Fibroblast of skin of right biceps (primary cell): ENCODE measurements at regions not wholly inside any gene's neighbourhood (a gene's known extent, or its start where the extent isn't known, plus 50 kb on each side); places are given as distances from the start of the nearest gene placed in this dataset.
"Not testable (repeated sequence)": the region's sequence is repeated elsewhere in the genome, so short reads cannot be mapped to it uniquely, and the experiment has no call there.

ENCODE experiments used
- DNase-seq: peaks from one replicate; pipeline ENCODE4 v3.0.0-alpha.2; 2013

DNA sequence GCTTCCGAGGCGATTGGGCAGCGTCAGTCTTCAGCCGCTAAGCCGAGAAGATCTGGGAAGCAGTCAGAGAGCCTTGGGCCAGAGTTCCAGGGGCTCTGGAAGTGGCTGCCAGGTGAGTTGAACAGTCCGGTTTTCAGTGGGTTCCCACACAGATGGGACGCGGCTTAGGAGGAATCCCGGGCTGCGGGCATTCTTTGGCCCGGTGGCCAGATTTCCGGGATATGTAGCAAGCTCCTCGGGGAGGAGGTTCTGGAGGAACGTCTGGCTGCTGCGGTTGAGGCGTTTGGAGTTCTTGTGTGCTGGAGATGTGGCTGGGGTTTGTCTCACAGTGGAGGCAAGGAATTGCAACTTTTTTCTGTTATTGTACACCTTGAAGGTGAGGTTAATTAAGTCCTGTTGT is 182.6 kb downstream of the CD83 start:
- DNase-seq: not testable (repeated sequence)

DNA sequence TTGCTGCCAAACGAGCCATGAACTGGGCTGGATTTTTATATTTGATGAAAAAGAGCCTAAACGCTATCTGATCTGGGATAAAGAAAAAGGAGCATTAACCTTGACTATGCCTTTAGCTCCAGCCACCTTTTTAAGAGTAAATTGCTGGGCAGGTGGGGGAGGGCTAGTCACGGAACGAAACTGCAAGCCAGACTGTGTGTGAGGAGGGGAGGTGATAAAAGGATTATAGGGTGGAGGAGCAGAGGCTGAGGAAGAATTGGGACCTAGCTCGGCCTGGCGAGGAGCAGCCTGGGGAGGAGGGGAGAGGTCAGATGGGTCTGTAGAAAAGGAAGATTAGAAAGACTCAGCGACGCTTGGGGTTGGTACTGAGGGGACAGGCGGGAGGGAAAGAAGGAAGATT is 183.1 kb downstream of the CD83 start:
- not testable (repeated sequence) for DNase-seq

DNA sequence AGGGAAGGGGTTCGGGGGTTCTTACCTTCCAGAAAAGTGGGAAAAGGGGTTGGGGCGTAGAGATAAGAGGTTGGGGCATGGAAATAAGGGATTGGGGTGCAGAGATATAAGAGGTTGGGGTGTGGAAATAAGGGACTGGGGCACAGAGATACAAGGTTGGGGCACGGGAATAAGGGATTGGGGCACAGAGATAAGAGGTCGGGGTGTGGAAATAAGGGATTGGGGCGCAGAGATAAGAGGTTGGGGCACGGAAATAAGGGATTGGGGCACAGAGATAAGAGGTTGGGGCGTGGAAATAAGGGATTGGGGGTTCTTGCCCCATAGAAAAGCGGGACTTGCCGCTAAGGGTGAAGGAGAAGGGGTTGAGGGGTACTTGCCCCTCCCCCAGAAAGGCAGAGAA is 183.9 kb downstream of the CD83 start:
- DNase-seq: not testable (repeated sequence)

DNA sequence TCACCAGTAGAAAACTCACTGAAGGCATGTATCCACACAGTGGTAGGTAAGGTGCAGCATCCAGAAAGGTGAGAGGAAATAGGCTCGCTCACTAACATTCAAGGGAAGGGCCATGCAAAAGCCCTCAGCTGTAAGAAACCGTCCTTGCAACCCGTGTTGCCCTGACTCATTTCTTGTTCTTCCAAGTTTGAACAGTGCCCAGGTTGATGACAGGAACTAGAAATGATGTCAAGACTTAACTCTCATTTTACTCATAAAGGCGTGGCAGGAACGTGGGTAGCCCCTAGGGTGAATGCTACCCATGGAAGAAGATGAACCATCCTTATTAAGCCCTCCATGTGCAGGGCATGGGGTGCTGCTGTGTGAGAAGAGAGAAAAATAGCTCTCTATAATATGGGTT is 187.6 kb downstream of the CD83 start:
- DNase-seq: no peak

DNA sequence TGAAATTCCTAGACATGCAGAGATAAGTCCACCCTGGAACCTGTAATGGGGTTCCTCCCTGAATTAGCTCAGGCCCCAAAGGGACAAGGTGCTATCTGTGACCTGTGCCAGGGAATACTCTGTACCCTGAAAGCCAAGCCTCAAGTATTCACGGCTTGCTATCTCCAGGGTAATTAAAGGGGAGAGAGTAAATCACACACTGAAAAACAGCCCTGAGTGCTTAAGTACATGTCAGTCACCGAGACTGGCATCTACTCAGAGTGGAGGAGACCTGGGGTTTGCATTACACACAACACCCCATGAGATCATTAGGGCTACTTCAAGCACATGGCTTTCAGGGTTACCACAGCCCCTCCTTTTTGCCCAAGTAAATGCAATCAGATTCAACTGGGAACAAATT is 188.1 kb downstream of the CD83 start:
- no peak for DNase-seq

DNA sequence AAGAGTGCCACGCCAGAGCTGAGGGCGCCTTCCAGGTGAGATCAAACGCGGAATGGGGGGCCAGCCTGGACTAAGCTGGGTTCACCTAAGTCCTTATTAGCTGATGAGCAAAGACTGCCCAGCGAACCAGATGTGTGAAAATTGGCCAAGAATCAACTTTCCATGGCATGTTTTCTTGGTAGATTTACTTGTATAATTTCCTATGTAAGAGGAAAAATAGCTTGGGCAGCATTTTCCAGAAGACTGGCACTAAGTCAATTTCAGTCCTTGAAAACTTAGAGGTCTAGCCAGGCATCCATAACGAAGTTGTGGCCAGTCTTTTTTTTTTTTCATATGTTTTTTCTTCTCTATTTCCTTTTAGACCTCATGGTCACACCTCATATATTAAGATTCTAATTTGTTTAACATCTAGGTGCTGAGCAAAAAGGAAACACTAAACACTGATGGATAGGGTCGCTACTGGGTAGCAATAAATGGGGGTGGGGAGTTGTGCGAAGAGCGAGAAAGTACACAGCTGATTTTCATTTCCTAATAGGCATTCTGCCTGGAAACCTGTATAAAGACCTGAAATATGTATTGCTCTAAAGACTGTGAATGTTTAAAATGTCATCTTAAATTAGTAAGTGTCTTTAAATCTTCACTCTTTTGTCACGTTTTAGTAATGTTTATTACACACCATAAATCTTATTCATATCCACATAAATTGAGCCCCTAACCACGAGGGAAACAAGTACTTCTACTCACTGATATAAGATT is 188.8 kb downstream of the CD83 start:
- peak; percentile 27 for DNase-seq

DNA sequence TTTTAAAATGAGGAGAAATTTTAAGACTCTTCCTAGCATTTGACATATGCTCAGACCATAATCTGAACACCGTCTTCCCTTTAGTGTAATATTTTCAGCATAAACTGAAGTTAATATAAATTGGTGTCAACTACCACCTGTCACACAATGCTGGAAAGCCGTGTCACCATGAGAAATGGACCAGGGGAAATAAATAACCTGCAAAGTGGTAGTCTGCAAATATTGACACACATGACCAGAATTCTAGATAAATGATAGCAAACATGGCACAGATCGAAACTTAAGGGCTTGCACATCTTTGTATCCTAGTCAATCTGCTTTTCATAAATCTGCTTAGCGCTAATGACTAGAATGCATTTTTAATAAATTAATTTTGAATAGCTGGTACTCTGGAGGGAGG is 191.9 kb downstream of the CD83 start:
- DNase-seq: no peak

DNA sequence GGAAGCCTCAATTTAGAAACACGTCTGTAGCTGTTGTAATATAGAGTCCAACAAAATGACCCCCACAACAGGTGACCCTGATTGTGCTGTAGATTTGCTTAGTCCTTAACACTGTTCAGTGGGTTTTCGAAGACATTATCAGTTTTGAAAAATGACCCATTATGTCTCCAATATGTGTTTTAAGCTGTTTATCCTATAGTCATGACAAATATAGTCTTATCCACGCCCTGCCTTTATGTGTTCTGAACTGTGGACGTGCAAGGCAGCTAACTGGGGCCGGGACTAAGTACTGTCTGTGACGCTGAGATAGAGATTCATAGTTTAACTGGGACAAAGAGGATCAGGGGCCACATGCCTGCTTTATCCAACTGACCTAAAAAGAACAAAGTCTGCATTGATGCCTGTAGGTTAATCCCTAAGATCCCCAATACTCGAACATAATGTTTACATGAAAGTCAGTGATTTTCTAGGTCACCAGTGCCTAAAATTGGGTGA is 192.4 kb downstream of the CD83 start:
- DNase-seq: no peak

DNA sequence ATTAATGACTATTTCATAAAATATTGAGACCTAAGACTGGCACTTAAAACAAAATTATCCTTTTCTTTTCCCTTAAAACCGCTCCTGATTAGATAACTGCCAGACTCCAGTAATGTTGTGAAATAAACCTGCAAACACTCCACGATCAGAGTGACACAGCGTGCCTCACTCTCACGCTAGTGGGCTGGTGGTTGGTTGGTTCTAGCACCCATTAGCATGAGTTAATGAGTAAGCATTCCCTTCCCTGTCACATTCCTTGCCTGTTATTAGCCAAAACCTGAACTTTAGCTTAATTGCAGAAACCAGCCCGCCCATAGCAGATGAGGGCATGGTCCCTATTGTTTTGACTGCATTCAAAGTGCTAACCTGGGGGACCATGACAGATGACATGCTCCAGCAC is 193.4 kb downstream of the CD83 start:
- DNase-seq: no peak

DNA sequence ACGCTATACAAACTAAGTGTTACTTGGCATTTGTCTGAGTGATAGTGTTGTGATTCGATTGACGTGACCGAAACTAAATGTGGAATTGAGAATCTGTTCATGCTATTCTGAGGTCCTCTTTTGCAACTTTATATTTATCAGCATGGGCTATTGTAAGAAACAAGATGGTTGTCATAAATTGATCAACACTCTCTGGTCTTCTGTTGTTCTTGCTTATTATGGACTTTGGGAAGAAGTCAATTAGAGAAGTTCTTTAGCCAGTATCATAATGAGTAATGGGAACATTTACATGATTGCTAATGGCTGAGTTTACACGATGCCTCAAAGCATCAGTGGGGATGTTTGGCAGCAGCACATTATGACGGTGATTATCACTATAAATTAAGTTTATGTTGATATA is 195.0 kb downstream of the CD83 start:
- no peak for DNase-seq

DNA sequence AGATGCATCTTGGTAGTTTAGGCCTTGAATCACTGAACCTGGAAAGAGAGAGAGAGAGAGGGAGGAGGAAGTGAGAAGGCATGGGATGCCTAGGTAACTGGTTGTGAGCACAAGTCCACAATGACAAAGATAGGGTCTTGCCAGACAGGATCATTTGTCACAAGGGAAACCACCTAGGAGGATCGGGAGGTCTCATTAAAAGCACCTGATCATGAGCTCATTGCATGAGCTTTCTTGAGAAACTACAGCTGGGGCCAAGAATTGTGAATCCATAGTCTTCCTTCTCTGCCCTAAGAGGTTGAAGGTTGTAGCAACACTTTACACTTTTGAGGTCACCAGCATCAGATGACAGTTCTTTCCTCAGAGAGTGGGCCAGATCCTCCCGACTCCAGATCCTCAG is 195.7 kb downstream of the CD83 start:
- DNase-seq: no peak

DNA sequence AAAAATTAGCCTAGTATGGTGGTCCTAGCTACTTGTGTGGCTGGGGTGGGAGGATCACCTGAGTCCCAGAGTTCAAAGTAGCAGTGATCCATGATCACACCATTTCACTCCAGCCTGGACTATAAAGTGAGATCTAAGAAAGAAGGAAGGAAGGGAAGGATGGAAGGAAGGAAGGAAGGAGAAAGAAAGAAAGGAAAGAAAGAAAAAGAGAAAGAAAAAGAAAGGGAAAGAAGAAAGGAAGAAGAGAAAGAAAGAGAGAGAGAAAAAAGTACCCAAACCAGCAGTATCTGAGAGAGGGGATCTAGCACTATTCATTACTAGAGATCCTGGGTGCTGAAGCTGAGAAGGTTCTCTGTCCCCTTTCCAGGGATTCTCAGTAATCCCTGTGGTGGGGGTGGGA is 197.8 kb downstream of the CD83 start:
- DNase-seq: no peak

DNA sequence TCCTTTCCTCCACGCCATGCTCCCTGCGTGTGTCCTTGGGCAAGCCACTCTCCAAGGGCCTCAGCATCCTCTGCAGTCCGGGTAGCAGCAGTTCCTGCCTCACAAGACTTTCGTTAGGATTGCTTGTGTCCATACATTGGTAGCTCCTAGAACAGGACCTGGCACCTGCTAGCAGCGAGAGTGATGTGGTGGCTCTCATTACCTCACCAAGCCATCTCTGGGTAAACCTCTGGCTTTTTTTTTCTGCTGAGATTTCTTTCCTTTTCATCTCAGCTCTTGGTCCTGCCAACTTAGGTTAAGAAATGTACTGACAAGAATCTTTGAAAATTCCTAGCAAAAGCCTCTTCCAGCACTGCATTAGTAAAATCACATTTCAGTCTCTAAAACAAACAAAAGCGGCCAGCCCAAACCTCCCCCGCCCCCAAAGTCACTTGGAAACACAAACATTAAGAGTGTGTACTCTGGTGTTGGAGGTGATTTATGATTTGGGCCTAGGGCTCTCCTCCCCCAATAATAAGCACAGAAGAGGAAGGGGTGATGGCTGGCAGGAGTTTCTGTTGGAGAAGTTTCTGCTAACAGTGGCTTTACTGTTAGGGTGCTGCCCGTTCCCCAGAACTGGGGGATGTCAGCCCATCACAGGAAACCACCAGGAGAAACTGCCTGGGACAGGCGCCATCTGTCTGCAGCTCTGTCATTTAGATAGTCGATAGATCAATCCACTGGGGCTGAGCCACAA is 199.2 kb downstream of the CD83 start:
- no peak for DNase-seq

DNA sequence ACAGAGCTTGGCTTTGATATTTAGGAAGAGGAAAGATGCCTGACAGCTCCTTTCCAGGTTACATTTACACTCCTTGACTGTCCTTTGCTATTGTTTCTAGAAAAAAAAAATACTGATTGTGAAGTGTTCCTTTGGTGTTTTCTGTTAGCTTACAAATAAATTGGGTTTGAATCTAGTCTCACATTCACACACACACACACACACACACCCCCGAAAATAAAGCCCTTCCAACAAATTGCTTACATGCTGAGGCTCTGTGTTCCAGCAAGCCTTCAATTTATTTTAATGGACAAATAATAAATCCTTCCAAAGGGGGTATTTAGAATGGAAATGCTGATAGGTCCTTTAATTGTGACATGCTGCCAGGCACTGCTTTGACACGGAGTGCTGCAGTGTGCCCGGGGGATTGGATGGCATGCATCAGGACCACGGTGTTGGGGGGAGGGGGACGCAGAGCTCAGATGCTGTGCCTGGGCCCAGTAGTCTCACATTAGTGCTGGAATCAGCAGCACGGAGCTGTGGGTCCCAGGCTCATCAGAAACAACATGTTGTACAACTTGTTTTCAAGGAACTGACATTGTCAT is 199.9 kb downstream of the CD83 start:
- DNase-seq: no peak

DNA sequence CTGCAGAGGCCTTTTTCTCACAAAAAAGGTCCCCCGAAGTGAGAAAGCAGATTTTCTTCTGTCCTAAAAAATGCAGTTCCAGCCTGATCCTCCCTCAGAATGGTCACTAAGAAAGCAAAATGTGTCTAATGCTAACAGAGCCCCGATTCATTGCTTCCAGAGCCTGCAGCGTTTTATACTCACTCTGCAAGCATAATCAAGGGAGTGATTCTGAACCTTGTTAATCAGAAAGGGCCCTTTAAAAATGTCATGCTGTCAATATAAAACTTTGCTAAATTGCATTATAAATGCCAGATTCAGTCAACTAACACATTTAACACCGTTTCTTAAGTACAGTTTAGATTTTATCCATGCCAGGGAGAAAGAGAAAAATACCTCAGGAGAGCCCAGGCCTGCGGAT is 202.8 kb downstream of the CD83 start:
- DNase-seq: no peak

DNA sequence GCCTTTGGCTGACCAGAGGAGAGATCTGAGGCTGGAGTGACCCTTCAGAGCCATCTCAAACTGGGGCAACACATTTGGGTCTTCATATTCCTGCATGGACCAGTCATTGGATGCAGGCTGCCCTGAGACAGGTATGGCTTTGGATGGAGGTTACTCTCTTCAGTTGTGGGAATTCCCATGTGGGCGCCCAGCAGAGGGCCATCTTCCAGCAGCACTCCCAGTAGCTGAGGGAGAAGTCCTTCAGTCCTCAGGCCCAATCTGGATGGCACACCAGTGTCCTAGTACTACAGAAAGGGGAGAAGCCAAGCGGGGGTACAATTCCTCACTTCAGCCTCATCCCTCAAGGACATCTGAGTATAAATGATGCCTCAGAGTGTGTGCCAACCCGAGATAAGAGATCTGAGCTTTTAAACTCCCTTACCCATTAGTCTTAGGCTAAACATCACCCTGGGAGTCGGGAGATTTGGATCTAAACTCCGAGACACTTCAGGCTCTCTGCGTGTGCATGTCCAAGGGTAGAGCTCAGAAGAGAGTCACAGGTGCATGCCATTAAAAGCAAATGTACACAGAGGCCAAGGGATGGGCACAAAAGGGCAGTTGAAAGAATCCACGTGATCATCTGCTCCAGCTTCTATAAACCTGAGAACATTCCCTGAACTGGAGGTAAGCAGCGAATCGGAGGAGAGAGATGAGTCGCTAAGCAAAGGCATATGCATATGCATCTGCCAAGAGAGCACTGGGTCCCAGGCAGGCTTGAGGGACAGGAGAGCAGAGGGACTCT is 204.6 kb downstream of the CD83 start:
- DNase-seq: no peak

DNA sequence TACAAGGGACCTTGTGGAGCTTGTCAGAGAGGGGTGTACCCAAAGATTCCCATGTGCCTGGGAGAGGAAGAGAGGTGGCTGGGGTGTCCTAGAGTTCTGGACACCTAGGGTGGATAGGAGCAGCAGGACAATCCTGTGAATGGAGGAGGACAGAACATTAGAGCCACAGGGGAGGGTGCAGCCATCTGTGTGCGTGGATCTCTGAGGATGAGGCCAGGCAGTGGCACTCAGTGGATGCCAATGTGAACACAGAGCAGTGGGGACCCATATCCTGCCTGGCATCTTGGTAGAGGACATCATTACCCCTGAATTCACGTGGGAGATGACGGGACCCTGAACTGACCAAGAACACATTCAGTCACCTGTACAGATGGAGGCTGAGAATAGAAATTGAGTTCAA is 205.3 kb downstream of the CD83 start:
- DNase-seq: no peak

DNA sequence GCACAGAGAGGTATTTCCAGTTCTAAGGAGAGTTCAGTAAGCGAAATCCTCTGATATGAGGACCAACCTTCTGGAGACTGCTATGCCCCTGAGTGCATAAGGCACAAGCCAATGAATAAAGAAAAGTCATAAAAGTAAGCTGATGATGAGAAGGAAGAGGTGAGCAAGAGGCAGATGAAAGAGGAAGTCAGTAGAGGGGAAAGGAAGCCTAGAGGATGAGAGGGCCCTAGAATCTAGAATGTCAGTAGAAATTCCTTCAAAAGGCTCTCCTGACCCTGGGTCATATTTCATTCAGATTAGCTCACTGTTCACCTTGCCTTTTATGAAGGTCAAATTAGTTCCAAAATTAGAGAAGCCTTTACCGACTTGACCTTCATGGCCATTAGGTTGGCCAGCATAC is 209.2 kb downstream of the CD83 start:
- no peak for DNase-seq

DNA sequence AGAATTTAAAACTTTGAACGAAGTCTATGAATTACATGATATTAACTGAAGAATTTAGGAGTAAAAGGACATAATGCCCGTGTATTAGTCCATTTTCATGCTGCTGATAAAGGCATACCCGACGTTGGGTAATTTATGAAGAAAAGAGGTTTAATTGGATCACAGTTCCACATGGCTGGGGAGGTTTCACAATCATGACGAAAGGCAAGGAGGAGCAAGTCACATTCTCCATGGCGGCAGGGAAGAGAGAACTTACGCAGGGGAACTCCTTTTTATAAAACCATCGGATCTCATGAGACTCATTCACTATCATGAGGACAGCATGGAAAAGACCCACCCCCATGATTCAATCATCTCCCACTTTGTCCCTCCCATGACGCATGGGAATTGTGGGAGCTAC is 210.6 kb downstream of the CD83 start:
- DNase-seq: no peak

DNA sequence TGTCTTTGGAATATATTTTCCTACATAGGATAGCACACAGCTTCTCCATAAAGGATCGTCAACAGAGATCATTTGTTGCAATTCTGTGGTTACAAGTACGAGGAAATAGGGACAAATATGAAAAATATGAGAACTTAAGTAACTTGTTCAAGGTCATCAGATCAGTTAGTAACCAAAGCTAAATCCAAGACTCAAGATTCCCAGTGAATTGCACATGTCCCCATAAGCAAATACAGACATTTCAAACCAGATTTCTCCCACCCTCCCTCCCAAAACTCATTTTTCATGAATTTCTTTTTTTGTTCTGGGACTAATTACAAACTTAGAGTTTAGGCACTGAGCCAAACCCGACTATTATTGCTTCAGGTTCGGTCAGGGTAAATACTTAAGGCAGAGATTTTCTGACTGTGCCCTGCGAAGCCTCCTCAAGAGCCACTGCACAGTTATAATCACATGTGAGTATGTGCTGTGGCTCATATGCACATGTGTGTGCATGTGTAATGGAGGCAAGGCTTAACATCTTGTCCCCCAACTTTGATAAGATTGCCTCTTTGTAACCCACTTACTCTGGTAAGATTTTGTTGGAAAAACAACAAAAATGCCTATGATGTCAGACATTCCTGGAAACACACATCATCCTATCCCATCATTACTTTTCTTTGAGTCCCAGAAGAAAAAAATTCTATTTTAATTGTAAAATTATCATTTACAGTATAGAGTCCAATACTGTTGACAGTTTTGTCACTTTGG is 216.2 kb downstream of the CD83 start:
- DNase-seq: peak; percentile 84

DNA sequence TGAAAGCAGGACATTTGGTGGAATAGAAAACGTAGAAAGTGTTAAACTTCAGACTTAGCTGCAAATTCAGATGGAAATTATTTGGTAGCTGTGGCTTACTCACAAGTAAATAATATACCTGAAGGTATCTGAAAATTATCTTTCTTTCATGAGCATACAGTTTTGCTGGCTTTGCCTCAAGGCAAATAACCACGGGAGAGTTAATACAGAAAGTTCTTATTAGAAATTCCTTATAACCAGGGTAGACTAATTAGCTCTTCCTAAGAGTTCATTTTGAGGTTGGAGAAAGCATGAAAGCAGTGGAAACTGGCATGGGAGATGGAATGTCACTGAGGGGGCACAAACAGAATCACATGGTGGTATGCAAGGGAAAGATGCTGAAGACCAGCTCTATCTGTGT is 217.5 kb downstream of the CD83 start:
- DNase-seq: no peak

DNA sequence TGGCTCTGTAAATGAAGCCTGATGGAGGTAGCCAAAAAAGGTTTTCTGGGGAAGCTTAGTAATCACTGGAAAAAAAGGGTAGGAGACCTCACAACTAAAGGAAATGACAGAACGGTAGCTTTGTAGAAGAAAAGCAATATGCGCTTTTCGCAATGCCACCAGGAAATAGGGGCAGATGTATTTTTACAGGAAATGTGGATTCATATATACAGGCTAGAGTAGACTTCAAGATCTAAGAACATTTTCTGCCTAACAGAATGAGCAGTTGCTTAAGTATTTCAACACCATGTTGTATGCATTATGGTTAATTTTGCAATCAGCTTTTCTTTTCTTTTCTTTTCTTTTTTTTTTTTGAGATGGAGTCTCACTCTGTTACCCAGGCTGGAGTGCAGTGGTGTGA is 219.6 kb downstream of the CD83 start:
- DNase-seq: peak; percentile 48

DNA sequence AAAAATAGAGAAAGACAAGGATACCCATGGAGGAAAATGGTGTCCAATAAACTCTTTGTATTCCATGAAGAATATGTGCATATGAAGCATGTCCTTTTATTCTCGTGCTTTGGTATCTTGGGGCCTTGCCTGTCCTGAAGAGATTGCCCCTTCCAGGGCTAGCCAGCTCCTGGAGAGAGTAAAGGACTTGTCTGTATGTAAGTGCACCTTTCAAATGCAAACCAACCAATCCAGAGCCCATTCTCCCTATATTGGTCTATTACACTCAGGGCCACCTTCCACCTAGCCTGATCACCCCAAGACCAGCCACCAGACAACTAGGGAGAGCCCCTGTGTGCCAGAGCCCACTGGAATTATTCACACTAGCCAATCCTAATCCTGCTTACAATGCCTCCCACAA is 221.6 kb downstream of the CD83 start:
- DNase-seq: no peak
